ENCODE measurements at regions not wholly inside any gene's neighbourhood (a gene's known extent, or its start where the extent isn't known, plus 50 kb on each side); places are given as distances from the start of the nearest gene placed in this dataset.

DNA sequence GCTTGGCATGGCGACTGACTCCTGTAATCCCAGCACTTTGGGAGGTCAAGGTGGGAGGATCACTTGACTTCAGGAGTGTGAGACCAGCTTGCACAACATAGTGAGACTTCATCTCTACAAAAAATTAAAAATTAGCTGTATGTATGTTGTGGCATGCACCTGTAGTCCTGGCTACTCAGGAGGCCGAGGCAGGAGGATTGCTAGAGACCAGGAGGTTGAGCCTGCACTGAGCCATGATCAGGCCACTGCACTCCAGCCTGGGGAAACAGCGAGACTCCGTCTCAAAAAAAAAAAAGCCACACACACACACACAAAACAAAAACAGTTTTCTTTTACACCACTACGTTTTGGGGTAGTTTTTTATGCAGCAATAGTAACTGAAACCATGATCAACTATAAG lies 89.0 kb upstream of the DHX40 start:
- H3K4me1 ChIP-seq (ENCODE audit: control insufficient read depth, insufficient read depth, low read length): no peaks in the 10 kb centered on the region
- TF ChIP-seq, protein P1, sequence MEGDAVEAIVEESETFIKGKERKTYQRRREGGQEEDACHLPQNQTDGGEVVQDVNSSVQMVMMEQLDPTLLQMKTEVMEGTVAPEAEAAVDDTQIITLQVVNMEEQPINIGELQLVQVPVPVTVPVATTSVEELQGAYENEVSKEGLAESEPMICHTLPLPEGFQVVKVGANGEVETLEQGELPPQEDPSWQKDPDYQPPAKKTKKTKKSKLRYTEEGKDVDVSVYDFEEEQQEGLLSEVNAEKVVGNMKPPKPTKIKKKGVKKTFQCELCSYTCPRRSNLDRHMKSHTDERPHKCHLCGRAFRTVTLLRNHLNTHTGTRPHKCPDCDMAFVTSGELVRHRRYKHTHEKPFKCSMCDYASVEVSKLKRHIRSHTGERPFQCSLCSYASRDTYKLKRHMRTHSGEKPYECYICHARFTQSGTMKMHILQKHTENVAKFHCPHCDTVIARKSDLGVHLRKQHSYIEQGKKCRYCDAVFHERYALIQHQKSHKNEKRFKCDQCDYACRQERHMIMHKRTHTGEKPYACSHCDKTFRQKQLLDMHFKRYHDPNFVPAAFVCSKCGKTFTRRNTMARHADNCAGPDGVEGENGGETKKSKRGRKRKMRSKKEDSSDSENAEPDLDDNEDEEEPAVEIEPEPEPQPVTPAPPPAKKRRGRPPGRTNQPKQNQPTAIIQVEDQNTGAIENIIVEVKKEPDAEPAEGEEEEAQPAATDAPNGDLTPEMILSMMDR (IDR thresholded peaks at IDR 0.05): no peak
- ATAC-seq (no peak), DNase-seq (no peak)
- H3K4me3 Mint-ChIP-seq: no peak overlapping the region
- no peaks in the 10 kb centered on the region for H3K9me3 Mint-ChIP-seq
- no peaks in the 10 kb centered on the region for H3K27me3 ChIP-seq (ENCODE audit: control insufficient read depth, insufficient read depth, low read length)
- intact Hi-C loops (cut with micrococcal nuclease): no loop called here
- no peak overlapping the region for H3K27ac ChIP-seq (ENCODE audit: low read length)
- peaks cover 0 to under 1% of the 10 kb centered on the region in 2 donors for H3K4me1 Mint-ChIP-seq
- WGBS (ENCODE audit: insufficient coverage): 94% methylated on average over 4 of the region's 5 CpGs
- no peaks in the 10 kb centered on the region for H3K9me3 ChIP-seq (ENCODE audit: control insufficient read depth, insufficient read depth, low read length)
- peaks cover 0 to 1% of the 10 kb centered on the region in 2 donors for H3K27me3 Mint-ChIP-seq (ENCODE audit: low read depth in 2 of 2)
- no peaks in the 10 kb centered on the region for H3K36me3 Mint-ChIP-seq
- no peak overlapping the region for H3K27ac Mint-ChIP-seq
- H3K36me3 ChIP-seq (ENCODE audit: control insufficient read depth, insufficient read depth, low read length): no peaks in the 10 kb centered on the region
- no peak overlapping the region for H3K4me3 ChIP-seq (ENCODE audit: low read length)

DNA sequence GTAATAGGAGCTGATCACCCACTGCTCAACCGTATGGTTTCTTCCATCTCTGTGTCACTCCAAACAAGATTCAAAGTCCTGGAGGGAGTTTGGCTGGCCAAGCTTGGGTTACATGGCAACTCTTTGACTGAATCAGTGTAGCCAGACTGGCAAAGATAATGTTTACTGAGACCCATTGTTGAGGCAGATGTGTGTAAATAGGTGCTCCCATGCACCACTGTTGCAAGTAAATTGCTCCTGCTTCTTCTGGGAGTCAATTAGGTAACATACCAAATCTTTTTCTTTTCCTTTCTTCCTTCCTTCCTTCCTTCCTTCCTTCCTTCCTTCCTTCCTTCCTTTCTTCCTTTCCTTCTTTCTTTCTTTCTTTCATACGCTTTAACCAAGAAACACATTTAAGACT lies 86.3 kb upstream of the DHX40 start:
- Mint-ChIP-seq H3K9me3 (no peaks in the 10 kb centered on the region), H3K4me3 (no peak overlapping the region), H3K27me3 (ENCODE audit: low read depth in 2 of 2) (peaks cover 0 to 2% of the 10 kb centered on the region in 2 donors), H3K4me1 (peaks cover 7% of the 10 kb centered on the region in 2 donors), H3K27ac (no peak overlapping the region), H3K36me3 (no peaks in the 10 kb centered on the region)
- intact Hi-C loops (cut with micrococcal nuclease): no loop called here
- no peak for ATAC-seq
- Histone ChIP-seq H3K4me3 (ENCODE audit: low read length) (no peak overlapping the region), H3K36me3 (ENCODE audit: control insufficient read depth, insufficient read depth, low read length) (no peaks in the 10 kb centered on the region), H3K27ac (ENCODE audit: low read length) (no peak overlapping the region), H3K4me1 (ENCODE audit: control insufficient read depth, insufficient read depth, low read length) (peaks cover 7% of the 10 kb centered on the region), H3K27me3 (ENCODE audit: control insufficient read depth, insufficient read depth, low read length) (no peaks in the 10 kb centered on the region), H3K9me3 (ENCODE audit: control insufficient read depth, insufficient read depth, low read length) (no peaks in the 10 kb centered on the region)
- no peak for DNase-seq
- TF ChIP-seq, protein P1 (IDR thresholded peaks at IDR 0.05): no peak
- WGBS (ENCODE audit: insufficient coverage): 100% methylated on average over 1 of the region's 2 CpGs

DNA sequence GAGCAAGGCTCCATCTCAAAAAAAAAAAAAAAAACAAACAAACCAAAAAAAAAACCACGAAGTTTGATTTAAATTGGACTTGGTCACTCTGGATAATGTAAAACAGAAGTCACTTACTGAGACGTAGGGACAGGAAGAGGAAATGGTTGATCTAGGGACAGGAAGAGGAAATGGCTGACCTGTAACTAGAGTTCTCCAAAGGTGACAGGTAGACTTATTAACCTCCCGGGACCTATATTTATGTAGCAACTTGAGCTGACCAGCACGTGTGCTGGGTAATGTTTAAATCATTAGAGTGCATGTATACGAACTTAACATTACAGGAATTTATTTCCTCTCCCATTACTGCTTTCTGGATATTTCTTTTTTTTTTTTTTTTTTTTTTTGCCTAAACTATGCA lies 81.5 kb upstream of the DHX40 start:
- no peaks in the 10 kb centered on the region for H3K27me3 ChIP-seq (ENCODE audit: control insufficient read depth, insufficient read depth, low read length)
- TF ChIP-seq, protein P1 (IDR thresholded peaks at IDR 0.05): no peak
- Mint-ChIP-seq H3K4me3 (peak overlapping the region; percentile 57), H3K27me3 (ENCODE audit: low read depth in 2 of 2) (peaks cover 2 to 11% of the 10 kb centered on the region in 2 donors), H3K9me3 (no peaks in the 10 kb centered on the region), H3K27ac (no peak overlapping the region), H3K36me3 (no peaks in the 10 kb centered on the region), H3K4me1 (peaks cover 7% of the 10 kb centered on the region in 2 donors)
- H3K4me1 ChIP-seq (ENCODE audit: control insufficient read depth, insufficient read depth, low read length): peaks cover 7% of the 10 kb centered on the region
- no peaks in the 10 kb centered on the region for H3K36me3 ChIP-seq (ENCODE audit: control insufficient read depth, insufficient read depth, low read length)
- no peak for DNase-seq
- peak in 1 of 3 donors; percentile 45 for ATAC-seq
- intact Hi-C loops (cut with micrococcal nuclease): no loop called here
- H3K27ac ChIP-seq (ENCODE audit: low read length): no peak overlapping the region
- 10% methylated on average over 2 of the region's 5 CpGs for WGBS (ENCODE audit: insufficient coverage)
- H3K9me3 ChIP-seq (ENCODE audit: control insufficient read depth, insufficient read depth, low read length): no peaks in the 10 kb centered on the region
- H3K4me3 ChIP-seq (ENCODE audit: low read length): no peak overlapping the region

DNA sequence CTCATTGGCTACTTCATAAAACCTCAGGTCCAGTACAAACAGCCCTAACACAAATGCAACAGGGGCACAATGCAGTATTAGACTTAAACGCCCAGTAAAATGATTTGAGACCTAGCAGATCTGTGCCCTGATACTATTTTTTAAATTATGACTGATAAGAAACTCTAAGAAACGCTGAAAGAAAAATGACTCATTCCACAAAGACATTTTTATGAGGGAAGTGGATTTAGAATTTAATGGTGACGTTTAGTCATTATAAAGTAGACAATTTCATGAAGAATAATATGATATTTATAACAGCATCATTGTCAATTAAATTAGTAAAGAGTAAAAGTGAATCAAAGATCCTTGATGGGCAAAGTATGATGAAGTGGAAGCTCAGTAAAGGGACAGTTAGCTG lies 80.4 kb upstream of the DHX40 start:
- no peak overlapping the region for H3K27ac Mint-ChIP-seq
- no peak overlapping the region for H3K4me3 Mint-ChIP-seq
- DNase-seq (no peak), ATAC-seq (no peak)
- Histone ChIP-seq H3K4me1 (ENCODE audit: control insufficient read depth, insufficient read depth, low read length) (peaks cover 7% of the 10 kb centered on the region), H3K9me3 (ENCODE audit: control insufficient read depth, insufficient read depth, low read length) (no peaks in the 10 kb centered on the region), H3K4me3 (ENCODE audit: low read length) (no peak overlapping the region), H3K36me3 (ENCODE audit: control insufficient read depth, insufficient read depth, low read length) (no peaks in the 10 kb centered on the region), H3K27me3 (ENCODE audit: control insufficient read depth, insufficient read depth, low read length) (no peaks in the 10 kb centered on the region), H3K27ac (ENCODE audit: low read length) (no peak overlapping the region)
- peaks cover 7% of the 10 kb centered on the region in 2 donors for H3K4me1 Mint-ChIP-seq
- peaks cover 2 to 11% of the 10 kb centered on the region in 2 donors for H3K27me3 Mint-ChIP-seq (ENCODE audit: low read depth in 2 of 2)
- intact Hi-C loops (cut with micrococcal nuclease): no loop called here
- H3K36me3 Mint-ChIP-seq: no peaks in the 10 kb centered on the region
- no peaks in the 10 kb centered on the region for H3K9me3 Mint-ChIP-seq
- TF ChIP-seq, protein P1 (IDR thresholded peaks at IDR 0.05): no peak
- WGBS (ENCODE audit: insufficient coverage): 92% methylated on average over 1 of the region's 3 CpGs

All from natural killer cell (primary cell).